NT2/D1 (cell line): ENCODE measurements at regions not wholly inside any gene's neighbourhood (a gene's known extent, or its start where the extent isn't known, plus 50 kb on each side); places are given as distances from the start of the nearest gene placed in this dataset.

Experiments used
- SUZ12 ChIP-seq: IDR thresholded peaks from 2 replicates; pipeline ENCODE4 v1.6.1; 2011; ENCODE audit not compliant: insufficient read length, insufficient read depth; ENCODE audit errors: extremely low read depth
- YY1 ChIP-seq: IDR thresholded peaks from 2 replicates; pipeline ENCODE4 v1.6.1; 2011; ENCODE audit not compliant: insufficient read length, insufficient read depth

- TF ChIP-seq YY1 (no peak), SUZ12 (no peak)
Observed at GRCh38 chr1:47676311-47677054, 238.6 kb downstream of the FOXD2 start.
